DND-41 (cell line): ENCODE measurements at regions not wholly inside any gene's neighbourhood (a gene's known extent, or its start where the extent isn't known, plus 50 kb on each side); places are given as distances from the start of the nearest gene placed in this dataset.

Experiments used
- EZH2 ChIP-seq: IDR thresholded peaks from 3 replicates; pipeline ENCODE4 v1.6.1; 2012; ENCODE audit warnings: borderline replicate concordance, low read depth, mild to moderate bottlenecking, moderate library complexity, low read length, inconsistent platforms; ENCODE audit not compliant: severe bottlenecking
- TF ChIP-seq, protein P1 (sequence below): IDR thresholded peaks from 2 replicates; pipeline ENCODE4 v1.5.1; 2012; ENCODE audit warnings: borderline replicate concordance, low read length, moderate library complexity, mild to moderate bottlenecking; ENCODE audit not compliant: poor library complexity, severe bottlenecking; ENCODE audit errors: extremely low read depth

DNA sequence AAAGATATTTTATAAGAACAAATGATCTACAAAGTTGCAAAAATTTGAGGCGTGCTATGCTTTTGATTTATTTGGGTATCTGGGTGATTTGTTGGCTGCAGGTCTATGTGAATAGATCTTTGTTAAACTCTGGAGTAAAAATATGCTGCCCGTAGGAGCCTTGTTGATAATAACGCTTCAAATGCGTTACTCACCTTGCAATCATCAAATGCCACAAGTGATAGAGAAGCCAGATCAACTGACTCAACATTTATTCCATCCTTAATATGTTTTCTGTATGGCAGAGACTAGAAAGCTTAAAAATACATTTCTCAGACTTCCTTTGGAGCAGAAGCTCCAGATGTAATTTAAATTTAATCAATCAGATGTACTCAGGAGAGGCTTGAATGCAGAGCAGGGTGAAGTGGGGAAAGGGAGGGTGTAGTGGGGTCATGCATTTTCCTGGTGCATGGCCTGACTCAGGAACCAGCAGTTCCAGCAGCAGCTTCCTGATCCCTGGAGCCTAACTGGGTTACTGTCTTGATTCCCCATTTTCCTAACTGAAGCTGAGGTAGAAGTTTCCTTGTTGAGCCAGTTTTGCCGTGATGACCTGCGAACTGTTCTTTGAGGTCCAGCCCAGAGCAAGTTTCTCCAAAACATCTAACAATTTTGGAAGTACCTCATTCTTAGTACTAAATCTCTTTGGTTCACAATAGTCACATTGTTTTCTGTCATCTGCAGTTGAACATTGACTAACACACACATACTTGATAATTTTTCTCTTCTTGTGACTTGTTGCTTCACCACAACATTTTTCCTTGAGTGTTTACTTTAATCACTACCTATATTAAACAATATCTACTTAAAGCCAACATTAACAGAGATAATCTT lies 284.7 kb upstream of the CWC22 start:
- TF ChIP-seq, protein P1, sequence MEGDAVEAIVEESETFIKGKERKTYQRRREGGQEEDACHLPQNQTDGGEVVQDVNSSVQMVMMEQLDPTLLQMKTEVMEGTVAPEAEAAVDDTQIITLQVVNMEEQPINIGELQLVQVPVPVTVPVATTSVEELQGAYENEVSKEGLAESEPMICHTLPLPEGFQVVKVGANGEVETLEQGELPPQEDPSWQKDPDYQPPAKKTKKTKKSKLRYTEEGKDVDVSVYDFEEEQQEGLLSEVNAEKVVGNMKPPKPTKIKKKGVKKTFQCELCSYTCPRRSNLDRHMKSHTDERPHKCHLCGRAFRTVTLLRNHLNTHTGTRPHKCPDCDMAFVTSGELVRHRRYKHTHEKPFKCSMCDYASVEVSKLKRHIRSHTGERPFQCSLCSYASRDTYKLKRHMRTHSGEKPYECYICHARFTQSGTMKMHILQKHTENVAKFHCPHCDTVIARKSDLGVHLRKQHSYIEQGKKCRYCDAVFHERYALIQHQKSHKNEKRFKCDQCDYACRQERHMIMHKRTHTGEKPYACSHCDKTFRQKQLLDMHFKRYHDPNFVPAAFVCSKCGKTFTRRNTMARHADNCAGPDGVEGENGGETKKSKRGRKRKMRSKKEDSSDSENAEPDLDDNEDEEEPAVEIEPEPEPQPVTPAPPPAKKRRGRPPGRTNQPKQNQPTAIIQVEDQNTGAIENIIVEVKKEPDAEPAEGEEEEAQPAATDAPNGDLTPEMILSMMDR: no peak
- no peak for TF ChIP-seq EZH2
